Panc1 (cell line): ENCODE measurements at regions not wholly inside any gene's neighbourhood (a gene's known extent, or its start where the extent isn't known, plus 50 kb on each side); places are given as distances from the start of the nearest gene placed in this dataset.

ENCODE experiments used
- POLR2AphosphoS5 ChIP-seq: IDR thresholded peaks from 2 replicates; pipeline ENCODE4 v1.6.1; 2012; ENCODE audit warnings: mild to moderate bottlenecking, low read depth, low read length, moderate library complexity
- SIN3A ChIP-seq: IDR thresholded peaks from 2 replicates; pipeline ENCODE4 v1.6.1; 2012; ENCODE audit warnings: low read depth, mild to moderate bottlenecking, low read length, moderate library complexity, borderline replicate concordance; ENCODE audit not compliant: insufficient read depth
- TCF7L2 ChIP-seq: IDR thresholded peaks from 2 replicates; pipeline ENCODE4 v1.6.1; 2011; ENCODE audit warnings: mild to moderate bottlenecking, low read depth, low read length, inconsistent platforms
- TF ChIP-seq, protein P1 (sequence below): fragments of 450-650 bp; IDR thresholded peaks from 2 replicates; pipeline ENCODE4 v1.5.1; 2017; ENCODE audit warnings: mild to moderate bottlenecking
- TF ChIP-seq, protein P2 (sequence below), 2 experiments: IDR thresholded peaks; 2 replicates each; pipeline ENCODE4 v1.6.1; 2011 to 2012; ENCODE audit warnings: low read depth in 2 of 2, control low read depth in 1 of 2, low read length in 1 of 2, mild to moderate bottlenecking in 1 of 2, moderate library complexity in 1 of 2; ENCODE audit not compliant: insufficient read depth in 1 of 2

DNA sequence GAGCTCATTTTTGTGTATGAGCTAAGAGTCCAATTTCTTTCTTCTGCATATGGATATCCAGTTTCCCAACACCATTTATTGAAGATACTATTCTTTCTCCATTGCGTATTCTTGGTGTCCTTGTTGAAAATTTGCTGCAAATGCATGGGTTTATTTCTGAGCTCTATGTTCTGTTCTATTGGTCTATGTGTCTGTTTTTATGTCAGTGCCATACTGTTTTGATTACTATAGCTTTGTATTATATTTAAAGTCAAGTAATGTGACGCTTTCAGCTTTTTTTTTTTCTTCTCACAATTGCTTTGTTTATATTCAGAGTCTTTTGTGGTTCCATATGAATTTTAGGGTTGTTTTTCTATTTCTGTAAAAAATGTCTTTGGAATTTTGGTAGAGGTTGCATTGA is 247.1 kb upstream of the TBX3 start:
- TF ChIP-seq, protein P1, sequence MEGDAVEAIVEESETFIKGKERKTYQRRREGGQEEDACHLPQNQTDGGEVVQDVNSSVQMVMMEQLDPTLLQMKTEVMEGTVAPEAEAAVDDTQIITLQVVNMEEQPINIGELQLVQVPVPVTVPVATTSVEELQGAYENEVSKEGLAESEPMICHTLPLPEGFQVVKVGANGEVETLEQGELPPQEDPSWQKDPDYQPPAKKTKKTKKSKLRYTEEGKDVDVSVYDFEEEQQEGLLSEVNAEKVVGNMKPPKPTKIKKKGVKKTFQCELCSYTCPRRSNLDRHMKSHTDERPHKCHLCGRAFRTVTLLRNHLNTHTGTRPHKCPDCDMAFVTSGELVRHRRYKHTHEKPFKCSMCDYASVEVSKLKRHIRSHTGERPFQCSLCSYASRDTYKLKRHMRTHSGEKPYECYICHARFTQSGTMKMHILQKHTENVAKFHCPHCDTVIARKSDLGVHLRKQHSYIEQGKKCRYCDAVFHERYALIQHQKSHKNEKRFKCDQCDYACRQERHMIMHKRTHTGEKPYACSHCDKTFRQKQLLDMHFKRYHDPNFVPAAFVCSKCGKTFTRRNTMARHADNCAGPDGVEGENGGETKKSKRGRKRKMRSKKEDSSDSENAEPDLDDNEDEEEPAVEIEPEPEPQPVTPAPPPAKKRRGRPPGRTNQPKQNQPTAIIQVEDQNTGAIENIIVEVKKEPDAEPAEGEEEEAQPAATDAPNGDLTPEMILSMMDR = no peak
- TF ChIP-seq TCF7L2 (no peak), POLR2AphosphoS5 (no peak), SIN3A (no peak)
- TF ChIP-seq, protein P2, sequence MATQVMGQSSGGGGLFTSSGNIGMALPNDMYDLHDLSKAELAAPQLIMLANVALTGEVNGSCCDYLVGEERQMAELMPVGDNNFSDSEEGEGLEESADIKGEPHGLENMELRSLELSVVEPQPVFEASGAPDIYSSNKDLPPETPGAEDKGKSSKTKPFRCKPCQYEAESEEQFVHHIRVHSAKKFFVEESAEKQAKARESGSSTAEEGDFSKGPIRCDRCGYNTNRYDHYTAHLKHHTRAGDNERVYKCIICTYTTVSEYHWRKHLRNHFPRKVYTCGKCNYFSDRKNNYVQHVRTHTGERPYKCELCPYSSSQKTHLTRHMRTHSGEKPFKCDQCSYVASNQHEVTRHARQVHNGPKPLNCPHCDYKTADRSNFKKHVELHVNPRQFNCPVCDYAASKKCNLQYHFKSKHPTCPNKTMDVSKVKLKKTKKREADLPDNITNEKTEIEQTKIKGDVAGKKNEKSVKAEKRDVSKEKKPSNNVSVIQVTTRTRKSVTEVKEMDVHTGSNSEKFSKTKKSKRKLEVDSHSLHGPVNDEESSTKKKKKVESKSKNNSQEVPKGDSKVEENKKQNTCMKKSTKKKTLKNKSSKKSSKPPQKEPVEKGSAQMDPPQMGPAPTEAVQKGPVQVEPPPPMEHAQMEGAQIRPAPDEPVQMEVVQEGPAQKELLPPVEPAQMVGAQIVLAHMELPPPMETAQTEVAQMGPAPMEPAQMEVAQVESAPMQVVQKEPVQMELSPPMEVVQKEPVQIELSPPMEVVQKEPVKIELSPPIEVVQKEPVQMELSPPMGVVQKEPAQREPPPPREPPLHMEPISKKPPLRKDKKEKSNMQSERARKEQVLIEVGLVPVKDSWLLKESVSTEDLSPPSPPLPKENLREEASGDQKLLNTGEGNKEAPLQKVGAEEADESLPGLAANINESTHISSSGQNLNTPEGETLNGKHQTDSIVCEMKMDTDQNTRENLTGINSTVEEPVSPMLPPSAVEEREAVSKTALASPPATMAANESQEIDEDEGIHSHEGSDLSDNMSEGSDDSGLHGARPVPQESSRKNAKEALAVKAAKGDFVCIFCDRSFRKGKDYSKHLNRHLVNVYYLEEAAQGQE (IDR thresholded peaks at IDR 0.05; ENCODE audit: insufficient read depth in 1 of 2, low read depth in 2 of 2, low read length in 1 of 2) = no peak
